SU-DHL-6 (cell line): ENCODE measurements at regions not wholly inside any gene's neighbourhood (a gene's known extent, or its start where the extent isn't known, plus 50 kb on each side); places are given as distances from the start of the nearest gene placed in this dataset.

Experiments used
- H2AFZ ChIP-seq: fragments of 200-600 bp; sonication (generic); 2 replicates; pipeline ENCODE4 v1.6.1; 2014; ENCODE audit warnings: low read depth, mild to moderate bottlenecking, moderate library complexity, mixed read lengths, antibody characterized with exemption, low read length; ENCODE audit not compliant: severe bottlenecking
- H3F3A ChIP-seq: fragments of 200-600 bp; shearing (Covaris generic); 2 replicates; pipeline ENCODE4 v1.6.0; 2016; ENCODE audit warnings: antibody characterized with exemption, mild to moderate bottlenecking; ENCODE audit not compliant: insufficient read depth
- H3K27ac ChIP-seq: fragments of 200-600 bp; sonication (generic); 2 replicates; pipeline ENCODE4 v1.5.1; 2016; ENCODE audit warnings: low read depth, mild to moderate bottlenecking, low read length, moderate library complexity, mixed read lengths
- H3K27me3 ChIP-seq: fragments of 200-600 bp; sonication (generic), shearing (Covaris generic); 2 replicates; pipeline ENCODE4 v1.6.0; 2014; ENCODE audit warnings: mild to moderate bottlenecking, low read length
- H3K36me3 ChIP-seq: fragments of 200-600 bp; sonication (generic); 2 replicates; pipeline ENCODE4 v1.6.1; 2014; ENCODE audit warnings: mild to moderate bottlenecking, low read length, mixed read lengths
- H3K4me2 ChIP-seq: fragments of 300-600, 200-600 bp; shearing (Covaris generic), sonication (generic); 2 replicates; pipeline ENCODE4 v1.6.0; 2014; ENCODE audit warnings: low read length, low read depth, mild to moderate bottlenecking; ENCODE audit not compliant: poor library complexity, severe bottlenecking
- H3K4me3 ChIP-seq: fragments of 200-600 bp; sonication (generic); 2 replicates; pipeline ENCODE4 v1.5.1; 2014; ENCODE audit warnings: antibody characterized with exemption, low read length, mild to moderate bottlenecking, mixed read lengths; ENCODE audit not compliant: insufficient read depth, poor library complexity, severe bottlenecking
- H3K79me2 ChIP-seq: fragments of 200-600 bp; sonication (generic); 2 replicates; pipeline ENCODE4 v1.6.1; 2014; ENCODE audit warnings: mild to moderate bottlenecking, low read length, moderate library complexity; ENCODE audit not compliant: insufficient read depth
- H3K9ac ChIP-seq: fragments of 200-600 bp; sonication (generic); 2 replicates; pipeline ENCODE4 v1.7.0; 2014; ENCODE audit warnings: mild to moderate bottlenecking, low read length
- H3K9me2 ChIP-seq: fragments of 200-600 bp; sonication (generic); replicated peaks from 2 replicates; pipeline ENCODE4 v1.6.1; 2014; ENCODE audit warnings: low read length; ENCODE audit not compliant: insufficient read depth
- H3K9me3 ChIP-seq: fragments of 200-600 bp; sonication (generic); 2 replicates; pipeline ENCODE4 v1.6.1; 2014; ENCODE audit warnings: low read length, mixed read lengths; ENCODE audit not compliant: insufficient read depth
- H4K20me1 ChIP-seq: fragments of 200-600 bp; sonication (generic); 2 replicates; pipeline ENCODE4 v1.6.1; 2014; ENCODE audit warnings: low read depth, mild to moderate bottlenecking, antibody characterized with exemption, low read length, moderate library complexity, mixed read lengths
- CTCF ChIP-seq: fragments of 200-600 bp; sonication (generic); IDR thresholded peaks from one replicate; pipeline ENCODE4 v1.5.1; 2017; ENCODE audit warnings: antibody characterized with exemption, mild to moderate bottlenecking, low read length, moderate library complexity; ENCODE audit not compliant: insufficient read depth, poor library complexity, severe bottlenecking
- EZH2phosphoT487 ChIP-seq: fragments of 200-600 bp; sonication (generic), shearing (Covaris generic); conservative IDR thresholded peaks from 2 replicates; pipeline ENCODE4 v1.6.1; 2018; ENCODE audit warnings: mild to moderate bottlenecking, antibody characterized with exemption, low read length, moderate library complexity, mixed read lengths

- no peaks in the 10 kb centered on the region for H3K9me2 ChIP-seq
- no peaks in the 10 kb centered on the region for H3K79me2 ChIP-seq
- no peaks in the 10 kb centered on the region for H3K36me3 ChIP-seq
- H3K27ac ChIP-seq = no peak overlapping the region
- H2AFZ ChIP-seq = no peak overlapping the region
- no peaks in the 10 kb centered on the region for H3K9me3 ChIP-seq
- H3K4me3 ChIP-seq = no peak overlapping the region
- no peak for TF ChIP-seq CTCF
- no peak for TF ChIP-seq EZH2phosphoT487
- H4K20me1 ChIP-seq = no peaks in the 10 kb centered on the region
- no peaks in the 10 kb centered on the region for H3K27me3 ChIP-seq
- H3F3A ChIP-seq = no peaks in the 10 kb centered on the region
- H3K9ac ChIP-seq = no peak overlapping the region
- H3K4me2 ChIP-seq = no peak overlapping the region
These were observed 287.5 kb downstream of the OSR1 start for GRCh38 chr2:19070886-19071285.

- H3K36me3 ChIP-seq = no peaks in the 10 kb centered on the region
- H4K20me1 ChIP-seq = no peaks in the 10 kb centered on the region
- H3K27ac ChIP-seq = no peak overlapping the region
- no peaks in the 10 kb centered on the region for H3K27me3 ChIP-seq
- no peak overlapping the region for H3K4me2 ChIP-seq
- TF ChIP-seq EZH2phosphoT487 (no peak), CTCF (no peak)
- H3K79me2 ChIP-seq = no peaks in the 10 kb centered on the region
- no peaks in the 10 kb centered on the region for H3F3A ChIP-seq
- H3K4me3 ChIP-seq = no peak overlapping the region
- H3K9me3 ChIP-seq = no peaks in the 10 kb centered on the region
- no peaks in the 10 kb centered on the region for H3K9me2 ChIP-seq
- no peak overlapping the region for H2AFZ ChIP-seq
- H3K9ac ChIP-seq = no peak overlapping the region
These were observed 290.2 kb downstream of the OSR1 start for GRCh38 chr2:19068206-19068605.

GRCh38 chr2:19062370-19062769, 296.1 kb downstream of the OSR1 start:
- Histone ChIP-seq H3K9ac (no peak overlapping the region), H3K4me3 (no peak overlapping the region), H4K20me1 (no peaks in the 10 kb centered on the region), H2AFZ (no peak overlapping the region), H3K79me2 (no peaks in the 10 kb centered on the region), H3K9me3 (no peaks in the 10 kb centered on the region), H3K27me3 (no peaks in the 10 kb centered on the region), H3K9me2 (no peaks in the 10 kb centered on the region), H3K27ac (no peak overlapping the region), H3K4me2 (no peak overlapping the region), H3K36me3 (no peaks in the 10 kb centered on the region), H3F3A (no peaks in the 10 kb centered on the region)
- TF ChIP-seq EZH2phosphoT487 = no peak
- TF ChIP-seq CTCF = no peak

- Histone ChIP-seq H2AFZ (no peak overlapping the region), H3K79me2 (no peaks in the 10 kb centered on the region), H3K27me3 (no peaks in the 10 kb centered on the region), H3K9me2 (no peaks in the 10 kb centered on the region), H3K4me3 (no peak overlapping the region), H3K27ac (no peak overlapping the region), H4K20me1 (no peaks in the 10 kb centered on the region), H3K9ac (no peak overlapping the region), H3K4me2 (no peak overlapping the region), H3K9me3 (no peaks in the 10 kb centered on the region), H3K36me3 (no peaks in the 10 kb centered on the region), H3F3A (no peaks in the 10 kb centered on the region)
- TF ChIP-seq EZH2phosphoT487 (no peak), CTCF (no peak)
These were observed 299.3 kb downstream of the OSR1 start for GRCh38 chr2:19059076-19059475.
